ENCODE measurements at regions not wholly inside any gene's neighbourhood (a gene's known extent, or its start where the extent isn't known, plus 50 kb on each side); places are given as distances from the start of the nearest gene placed in this dataset.

GRCh38 chr9:103658156-103658555, 436.0 kb upstream of the SMC2 start:
- TF ChIP-seq CTCF (conservative IDR thresholded peaks at IDR 0.05), result no peak
- no peak for TF ChIP-seq EZH2 (IDR thresholded peaks at IDR 0.05; ENCODE audit: low read depth)

All from PC-9 (cell line).